Head of caudate nucleus (tissue), 42 donors: ENCODE measurements at regions not wholly inside any gene's neighbourhood (a gene's known extent, or its start where the extent isn't known, plus 50 kb on each side); places are given as distances from the start of the nearest gene placed in this dataset.
"Not testable (repeated sequence)": the region's sequence is repeated elsewhere in the genome, so short reads cannot be mapped to it uniquely, and the experiment has no call there.

Experiments
- DNase-seq, 42 donors: peaks; one replicate each; pipeline versions ENCODE4 v3.0.0 to v3.0.0-alpha.2; 2020 to 2021; ENCODE audit warnings: mixed read lengths in 7 of 42
- intact Hi-C: fragments of 100-400 bp; cut with DNase I; formaldehyde crosslinking; loops from one replicate; pipeline ENCODE4 v1.15.0; 2022

DNA sequence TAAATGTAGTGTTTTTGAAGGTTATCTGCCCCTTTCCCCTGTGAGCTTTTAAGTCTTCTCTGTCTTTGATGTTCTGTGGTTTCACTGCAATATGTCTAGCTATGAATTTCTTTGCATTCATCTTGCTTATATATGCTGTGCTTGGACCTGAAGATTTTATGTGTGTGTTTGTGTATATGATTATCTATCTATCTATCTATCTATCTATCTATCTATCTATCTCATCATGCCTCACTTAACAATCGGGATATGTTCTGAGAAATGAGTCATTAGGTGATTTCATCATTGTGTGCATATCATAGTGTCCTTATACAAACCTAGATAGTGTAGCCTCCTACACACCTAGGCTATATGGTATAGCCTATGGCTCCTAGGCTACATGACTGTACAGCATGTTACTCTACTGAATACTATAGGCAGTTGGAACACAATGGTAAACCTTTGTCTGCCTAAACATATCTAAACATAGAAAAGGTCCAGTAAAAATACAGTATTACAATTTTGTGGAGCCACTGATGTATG, 173.9 kb downstream of the NPIPA7 start:
- intact Hi-C loops, DNase-seq: not testable (repeated sequence)

- intact Hi-C loops: not testable (repeated sequence)
Observed at GRCh38 chr16:16559179-16559740, 180.3 kb downstream of the NPIPA7 start.

GRCh38 chr16:16561532-16561931, 182.6 kb downstream of the NPIPA7 start:
- DNase-seq, intact Hi-C loops: not testable (repeated sequence)

More at GRCh38 chr16:16559179-16559740, 180.3 kb downstream of the NPIPA7 start:
- not testable (repeated sequence) for DNase-seq

GRCh38 chr16:16563962-16564361, 185.0 kb downstream of the NPIPA7 start:
- DNase-seq, intact Hi-C loops: not testable (repeated sequence)

- intact Hi-C loops, DNase-seq: not testable (repeated sequence)
Observed at GRCh38 chr16:16565326-16565725, 186.4 kb downstream of the NPIPA7 start.

GRCh38 chr16:16570055-16570454, 191.1 kb downstream of the NPIPA7 start:
- DNase-seq, intact Hi-C loops: not testable (repeated sequence)

DNA sequence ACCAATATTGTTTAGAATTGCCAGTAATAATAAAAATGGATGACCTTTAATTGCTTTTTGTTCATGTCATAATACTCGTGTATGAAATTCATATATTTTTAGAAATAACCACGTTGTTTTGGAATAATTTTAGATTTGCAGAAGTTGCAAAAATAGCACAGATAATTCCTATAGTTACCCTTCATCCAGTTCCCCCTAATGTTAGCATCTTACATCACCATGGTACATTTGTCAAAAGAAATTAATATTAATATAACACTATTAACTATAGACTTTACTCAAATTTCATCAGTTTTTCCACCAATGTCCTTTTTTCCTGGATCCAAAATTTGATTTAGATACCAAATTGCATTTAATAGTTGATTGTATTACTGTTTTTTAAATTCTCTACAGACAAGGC, 191.9 kb downstream of the NPIPA7 start:
- intact Hi-C loops, DNase-seq: not testable (repeated sequence)

- intact Hi-C loops, DNase-seq: not testable (repeated sequence)
Observed at GRCh38 chr16:16572130-16572774, 193.3 kb downstream of the NPIPA7 start.

GRCh38 chr16:16577062-16577461, 198.1 kb downstream of the NPIPA7 start:
- intact Hi-C loops: not testable (repeated sequence)

GRCh38 chr16:16578701-16579100, 199.8 kb downstream of the NPIPA7 start:
- intact Hi-C loops: no loop called here
- no peak for DNase-seq

More at GRCh38 chr16:16577062-16577461, 198.1 kb downstream of the NPIPA7 start:
- not testable (repeated sequence) for DNase-seq

- DNase-seq, intact Hi-C loops: not testable (repeated sequence)
Observed at GRCh38 chr16:16582916-16583315, 204.0 kb downstream of the NPIPA7 start.

GRCh38 chr16:16586073-16586651, 207.2 kb downstream of the NPIPA7 start:
- peak in 1 of 42 donors; percentile 14 for DNase-seq
- intact Hi-C loops: not testable (repeated sequence)

DNA sequence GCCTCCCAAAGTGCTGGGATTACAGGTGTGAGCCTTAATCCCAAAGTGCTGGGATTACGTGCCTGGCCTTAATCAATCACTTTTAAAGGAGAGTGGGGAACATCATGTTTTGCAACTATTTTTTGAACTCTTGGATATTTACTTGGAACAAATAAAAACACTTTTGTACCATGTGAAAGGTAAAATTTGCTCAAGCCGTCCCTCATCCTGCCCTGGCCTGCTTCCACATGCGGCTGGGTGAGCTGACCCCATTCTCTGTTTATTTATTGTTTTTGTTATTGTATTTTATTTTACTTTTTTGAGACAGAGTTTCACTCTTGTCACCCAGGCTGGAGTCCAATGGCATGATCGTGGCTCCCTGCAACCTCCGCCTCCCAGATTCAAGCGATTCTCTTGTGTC, 208.0 kb downstream of the NPIPA7 start:
- intact Hi-C loops: not testable (repeated sequence)

GRCh38 chr16:16588436-16588835, 209.5 kb downstream of the NPIPA7 start:
- DNase-seq: peak in 1 of 42 donors; percentile 3
- intact Hi-C loops: not testable (repeated sequence)

More for the DNA sequence above, 208.0 kb downstream of the NPIPA7 start:
- peak in 1 of 42 donors; percentile 20 for DNase-seq

DNA sequence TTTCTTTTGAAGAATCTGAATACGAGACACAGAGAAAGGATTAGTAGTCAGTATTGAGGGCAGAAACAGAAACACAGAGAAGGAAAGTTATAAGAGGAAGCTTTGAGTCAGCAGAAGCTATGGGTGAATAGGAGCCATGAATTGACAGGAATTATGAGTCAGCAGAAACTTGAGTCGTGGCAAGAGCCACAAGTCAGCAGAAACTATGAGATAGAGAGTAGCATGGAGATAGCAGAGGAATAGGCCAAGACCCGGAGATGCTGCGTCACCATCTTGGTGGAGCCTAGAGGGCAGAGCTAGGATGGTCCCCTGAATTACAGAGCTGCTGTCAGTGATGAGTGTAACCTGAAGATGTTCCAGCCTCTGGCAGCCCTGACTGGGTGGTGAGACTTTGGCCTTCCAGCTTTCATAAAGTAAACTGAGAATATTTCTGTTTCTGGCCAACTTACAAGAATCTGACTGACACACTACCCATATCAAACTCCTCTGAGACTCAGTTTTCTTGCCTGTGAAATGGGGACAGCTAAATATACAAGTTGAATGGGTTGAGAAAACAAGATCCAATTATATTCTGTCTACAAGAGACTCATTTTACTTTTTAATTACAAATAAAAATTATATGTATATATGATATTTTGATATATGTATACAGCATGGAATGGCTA, 211.8 kb downstream of the NPIPA7 start:
- intact Hi-C loops, DNase-seq: not testable (repeated sequence)

DNA sequence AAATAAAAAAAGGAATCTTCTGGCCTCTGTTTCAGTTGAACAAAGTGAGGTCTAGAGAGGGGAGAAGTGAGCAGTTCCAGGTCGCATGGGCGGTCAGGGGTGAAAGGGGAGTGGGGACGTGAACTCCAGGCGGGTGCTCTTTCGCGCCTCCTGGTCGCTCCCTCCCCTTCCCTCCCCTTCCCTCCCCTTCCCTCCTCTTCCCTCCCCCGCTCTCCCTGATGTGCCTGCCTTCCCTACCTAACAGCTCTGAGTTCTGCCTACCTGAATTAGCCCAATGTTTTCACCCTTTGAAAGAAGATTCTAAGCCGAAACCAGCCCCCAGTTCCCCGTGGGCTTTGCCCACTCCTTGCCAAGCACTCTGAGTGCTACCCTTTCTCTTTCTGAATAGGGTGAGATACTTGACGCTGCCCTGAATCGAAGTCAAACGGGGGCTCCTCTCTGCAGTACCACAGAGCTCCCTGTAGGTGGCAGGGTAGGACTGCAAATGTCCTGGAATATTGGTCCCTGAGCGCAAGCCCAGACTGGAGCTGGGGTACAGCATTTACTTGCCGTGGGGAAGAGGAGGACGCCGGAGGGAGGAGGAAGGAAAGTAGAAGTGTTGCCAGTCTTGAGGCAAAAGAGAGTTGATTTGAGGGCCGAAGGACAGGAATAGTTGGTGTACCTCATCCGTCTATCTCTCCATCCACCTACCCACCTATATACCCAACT, 214.4 kb downstream of the NPIPA7 start:
- DNase-seq: peak; percentile 3 to 79 (median 58)
- intact Hi-C loops: not testable (repeated sequence)

DNA sequence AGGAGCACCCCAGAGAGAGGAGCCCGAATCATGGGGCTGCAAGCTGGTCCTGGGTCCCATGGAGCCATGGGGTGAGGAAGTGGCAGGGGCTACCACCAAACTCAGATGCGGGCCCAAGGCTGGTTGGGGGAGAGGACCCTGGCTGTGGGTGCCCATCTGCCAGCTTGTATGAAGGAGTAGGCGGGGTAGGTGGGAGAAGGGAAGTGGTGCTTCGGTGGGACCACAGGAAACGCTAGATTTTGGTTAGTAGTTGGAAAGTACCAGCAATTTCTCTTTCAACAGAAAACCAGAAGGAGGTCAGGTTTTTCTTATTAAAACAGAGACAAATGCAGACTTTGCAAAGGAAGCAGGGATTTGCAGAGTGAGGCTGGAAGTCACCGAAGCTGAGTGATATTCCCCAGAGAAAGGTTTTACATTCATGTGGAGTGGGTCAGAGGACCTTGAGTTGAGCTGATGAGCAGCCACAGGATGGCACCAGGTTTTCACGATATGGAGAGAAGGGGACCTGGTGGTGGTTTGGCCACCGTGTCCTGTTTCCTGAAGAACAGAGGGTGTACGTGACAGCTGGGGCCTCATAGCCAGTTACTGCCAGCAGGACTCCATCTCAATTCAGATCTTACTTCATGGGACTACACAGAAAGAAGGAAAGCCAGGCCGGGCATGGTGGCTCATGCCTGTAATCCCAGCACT, 216.2 kb downstream of the NPIPA7 start:
- DNase-seq, intact Hi-C loops: not testable (repeated sequence)

DNA sequence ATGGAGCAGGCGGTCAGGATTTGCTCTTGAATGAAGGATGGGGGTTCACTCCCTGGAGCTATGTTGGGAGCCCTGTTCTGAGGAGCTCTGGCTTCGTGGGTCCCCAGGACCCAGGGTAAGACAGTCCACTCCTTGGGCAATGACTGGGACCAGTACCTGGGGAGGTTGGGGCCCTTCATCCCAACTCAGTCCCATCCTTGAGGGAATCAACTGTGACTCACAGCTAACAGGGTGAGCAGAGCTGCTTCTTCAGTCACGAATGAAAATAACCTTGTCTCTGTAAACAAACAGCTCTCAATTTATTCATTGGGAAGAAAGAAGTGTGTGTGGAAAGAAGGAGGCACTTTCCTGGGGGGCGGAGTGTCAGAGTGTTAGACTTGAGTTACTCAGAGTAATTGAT, 222.3 kb downstream of the NPIPA7 start:
- DNase-seq, intact Hi-C loops: not testable (repeated sequence)
